Stimulated activated CD8-positive, alpha-beta memory T cell treated with anti-CD3 and anti-CD28 coated beads, Interleukin-4, amount 100 ng/mL, for 24 hours (primary cell): ENCODE measurements at regions not wholly inside any gene's neighbourhood (a gene's known extent, or its start where the extent isn't known, plus 50 kb on each side); places are given as distances from the start of the nearest gene placed in this dataset.

Source experiments
- DNase-seq: peaks from one replicate; pipeline ENCODE4 v3.0.0-alpha.2; 2020; ENCODE audit warnings: low read depth

GRCh38 chr11:122399375-122399774 is 256.1 kb upstream of the UBASH3B start:
- DNase-seq, result no peak

GRCh38 chr11:122398851-122399250 is 256.7 kb upstream of the UBASH3B start:
- DNase-seq, result no peak

GRCh38 chr11:122398167-122398566 is 257.4 kb upstream of the UBASH3B start:
- DNase-seq, result no peak

GRCh38 chr11:122395282-122395681 is 260.2 kb upstream of the UBASH3B start:
- DNase-seq, result no peak

GRCh38 chr11:122394313-122394712 is 261.2 kb upstream of the UBASH3B start:
- no peak for DNase-seq

- DNase-seq, result no peak
Observed at GRCh38 chr11:122393209-122393860, 262.2 kb upstream of the UBASH3B start.

GRCh38 chr11:122392508-122392907 is 263.0 kb upstream of the UBASH3B start:
- no peak for DNase-seq

GRCh38 chr11:122391049-122391448 is 264.5 kb upstream of the UBASH3B start:
- DNase-seq, result no peak

- DNase-seq, result no peak
Observed at GRCh38 chr11:122383186-122383585, 267.2 kb upstream of the BLID start.

- no peak for DNase-seq
Observed at GRCh38 chr11:122375687-122376399, 259.8 kb upstream of the BLID start.

GRCh38 chr11:122368796-122369195 is 252.8 kb upstream of the BLID start:
- no peak for DNase-seq

- no peak for DNase-seq
Observed at GRCh38 chr11:122367809-122368231, 251.8 kb upstream of the BLID start.

- no peak for DNase-seq
Observed at GRCh38 chr11:122365610-122366360, 249.8 kb upstream of the BLID start.

- DNase-seq, result no peak
Observed at GRCh38 chr11:122363296-122363695, 247.3 kb upstream of the BLID start.

- no peak for DNase-seq
Observed at GRCh38 chr11:122362381-122362780, 246.4 kb upstream of the BLID start.

GRCh38 chr11:122360875-122361274 is 244.9 kb upstream of the BLID start:
- no peak for DNase-seq

- DNase-seq, result no peak
Observed at GRCh38 chr11:122359081-122359571, 243.1 kb upstream of the BLID start.

GRCh38 chr11:122358292-122358691 is 242.3 kb upstream of the BLID start:
- no peak for DNase-seq

GRCh38 chr11:122355968-122356367 is 240.0 kb upstream of the BLID start:
- DNase-seq, result no peak

- DNase-seq, result no peak
Observed at GRCh38 chr11:122354025-122354697, 238.1 kb upstream of the BLID start.

GRCh38 chr11:122353561-122353960 is 237.5 kb upstream of the BLID start:
- DNase-seq, result no peak

GRCh38 chr11:122348659-122349409 is 232.8 kb upstream of the BLID start:
- DNase-seq, result no peak
